GM19035 (cell line): ENCODE measurements at regions not wholly inside any gene's neighbourhood (a gene's known extent, or its start where the extent isn't known, plus 50 kb on each side); places are given as distances from the start of the nearest gene placed in this dataset.

ENCODE experiments used
- ATAC-seq: cut with Tn5 transposase; IDR thresholded peaks from one replicate; pipeline ENCODE4 v1.9.1; 2021; ENCODE audit not compliant: unreplicated experiment

- ATAC-seq: no peak
These were observed 577.5 kb downstream of the BCL11B start for GRCh38 chr14:98694541-98694940.

GRCh38 chr14:98695809-98696208 is 576.2 kb downstream of the BCL11B start:
- ATAC-seq: no peak

- no peak for ATAC-seq
These were observed 573.7 kb downstream of the BCL11B start for GRCh38 chr14:98698341-98698740.

- no peak for ATAC-seq
These were observed 571.2 kb downstream of the BCL11B start for GRCh38 chr14:98700748-98701147.

DNA sequence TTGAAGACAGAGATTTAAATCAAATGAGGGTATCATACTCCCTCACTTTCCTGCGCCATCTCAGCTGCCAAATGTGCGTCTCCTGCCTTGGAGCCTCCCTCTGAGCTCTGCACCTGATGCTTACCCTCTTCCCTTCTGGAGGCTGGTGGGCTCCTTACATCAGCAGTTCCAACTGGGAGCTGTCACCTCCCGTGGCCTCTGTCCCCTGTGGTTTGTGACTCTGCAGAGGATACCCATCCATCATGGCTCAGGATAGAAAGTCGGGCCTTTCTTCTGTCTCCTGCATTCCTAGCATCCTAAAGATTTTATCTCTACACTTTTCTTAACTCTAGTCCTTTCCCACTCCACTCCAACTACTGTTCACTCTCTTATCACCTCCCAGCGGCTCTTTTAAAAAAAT is 570.6 kb downstream of the BCL11B start:
- ATAC-seq: no peak

- no peak for ATAC-seq
These were observed 567.6 kb downstream of the BCL11B start for GRCh38 chr14:98704441-98704840.

DNA sequence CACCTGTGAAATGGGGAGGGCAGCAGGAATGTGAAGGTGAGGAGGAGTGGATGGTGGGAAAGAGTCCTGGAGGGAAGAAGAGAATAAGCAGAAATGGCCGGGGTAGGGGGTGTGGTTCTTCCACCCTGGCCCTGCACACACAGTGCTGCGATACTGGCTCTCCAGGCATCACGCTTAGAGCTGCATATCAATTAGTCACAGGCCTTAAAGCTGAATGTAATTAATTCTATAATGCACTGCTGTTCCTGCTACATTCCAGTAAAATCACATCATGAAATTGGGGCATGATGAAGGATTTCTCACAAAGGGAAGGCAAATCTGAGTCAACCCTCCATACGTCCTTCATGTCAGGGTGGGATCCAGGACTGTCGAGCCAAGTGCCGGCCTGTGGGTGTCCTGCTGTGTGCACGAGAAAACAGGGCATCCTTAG is 566.1 kb downstream of the BCL11B start:
- no peak for ATAC-seq

DNA sequence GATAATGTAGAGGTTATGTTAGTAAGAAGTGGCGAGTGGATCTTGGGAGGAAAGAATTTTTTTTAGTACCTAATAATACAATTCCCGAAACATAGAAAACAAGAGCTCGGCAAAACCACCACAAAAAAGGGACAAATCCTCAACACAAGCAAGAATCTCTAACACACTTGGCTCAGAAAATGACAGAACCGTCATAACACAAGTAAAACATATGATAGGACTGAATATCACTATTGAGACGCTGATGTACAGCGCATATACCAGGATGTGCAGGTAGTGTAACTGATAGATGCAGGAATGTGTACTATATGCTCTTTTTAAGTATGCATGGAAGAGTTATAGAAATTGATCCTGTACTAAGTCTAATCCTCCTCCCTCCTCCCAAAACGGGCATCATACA is 564.5 kb downstream of the BCL11B start:
- no peak for ATAC-seq

- no peak for ATAC-seq
These were observed 563.4 kb downstream of the BCL11B start for GRCh38 chr14:98708555-98708954.

DNA sequence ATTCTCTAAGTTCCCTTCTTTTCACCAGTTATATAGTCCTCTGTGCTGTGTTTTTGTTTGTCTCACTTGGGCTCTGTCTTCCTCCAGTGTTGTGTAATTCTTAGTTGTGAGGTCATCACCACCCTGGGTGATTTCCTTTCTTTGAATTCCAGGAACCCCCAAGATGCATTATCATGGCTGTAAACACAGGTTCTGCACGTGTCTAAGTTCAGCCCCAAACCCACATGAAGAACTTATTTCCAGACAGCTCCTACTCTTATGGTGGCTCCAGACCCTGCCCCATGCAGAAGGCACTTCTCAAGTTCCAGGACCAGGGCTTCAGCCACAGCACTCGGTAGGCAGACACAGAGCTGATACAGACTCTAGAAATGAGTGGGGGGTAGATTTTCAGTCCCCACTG is 560.5 kb downstream of the BCL11B start:
- ATAC-seq: no peak

GRCh38 chr14:98714626-98715425 is 557.2 kb downstream of the BCL11B start:
- no peak for ATAC-seq

GRCh38 chr14:98716133-98716532 is 555.9 kb downstream of the BCL11B start:
- ATAC-seq: no peak

DNA sequence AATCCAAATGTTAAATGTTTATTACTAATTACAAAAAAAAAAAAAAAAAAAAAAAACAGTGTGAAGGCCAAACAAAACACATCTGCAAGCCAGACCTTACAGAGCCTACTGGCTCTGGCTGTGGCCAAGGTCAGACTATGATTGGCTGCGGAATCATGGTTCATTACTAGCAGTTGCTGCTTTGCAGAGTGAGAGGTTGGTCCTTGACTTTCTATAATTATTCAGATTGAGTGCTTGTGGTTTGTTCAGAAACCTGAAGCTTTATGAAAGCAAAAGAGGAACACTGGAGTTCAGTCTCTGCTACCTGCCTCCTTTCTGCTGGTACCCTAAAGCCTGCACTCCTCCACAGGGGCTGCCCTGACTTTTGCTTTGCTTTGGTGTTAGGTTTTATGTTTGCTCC is 550.9 kb downstream of the BCL11B start:
- ATAC-seq: no peak

DNA sequence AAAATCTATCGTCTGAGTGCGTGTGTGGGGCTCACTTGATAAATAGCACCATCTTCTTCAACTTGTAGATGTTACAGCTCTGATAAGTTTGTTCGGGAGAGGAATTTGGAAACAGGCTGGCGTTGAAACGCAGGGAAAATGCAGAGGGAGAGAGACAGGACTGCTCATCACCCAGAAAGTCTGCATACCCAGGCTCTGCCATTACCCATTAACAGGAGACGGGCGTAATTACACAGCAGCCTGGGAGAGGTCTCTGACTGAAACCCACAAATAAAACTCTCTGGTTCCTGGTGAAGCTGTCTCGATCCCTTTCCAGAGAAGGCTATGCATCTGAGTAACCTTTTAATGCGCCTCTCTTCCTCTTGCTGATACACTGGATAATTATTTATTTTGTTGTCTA is 547.3 kb downstream of the BCL11B start:
- ATAC-seq: no peak

- ATAC-seq: no peak
These were observed 546.8 kb downstream of the BCL11B start for GRCh38 chr14:98725191-98725590.

DNA sequence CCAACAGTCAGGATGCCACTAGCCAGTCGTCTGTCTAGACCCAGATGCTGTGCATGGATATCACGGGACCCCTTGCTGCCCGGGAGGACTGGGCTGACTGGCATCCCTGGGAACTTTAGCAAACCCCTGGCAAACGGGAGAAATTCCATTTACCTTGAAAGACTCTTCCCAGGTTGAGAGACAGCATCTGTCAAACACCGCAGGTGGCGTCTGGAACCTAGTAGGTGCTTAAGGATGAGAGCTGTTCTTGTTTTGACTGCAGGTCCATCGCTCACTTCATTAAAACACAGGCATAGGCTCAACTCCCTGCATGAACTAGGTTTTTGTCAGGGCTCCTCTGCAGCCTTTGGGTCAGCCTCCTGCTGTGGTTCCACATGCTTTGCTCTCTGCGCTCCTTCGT is 546.3 kb downstream of the BCL11B start:
- ATAC-seq: no peak

DNA sequence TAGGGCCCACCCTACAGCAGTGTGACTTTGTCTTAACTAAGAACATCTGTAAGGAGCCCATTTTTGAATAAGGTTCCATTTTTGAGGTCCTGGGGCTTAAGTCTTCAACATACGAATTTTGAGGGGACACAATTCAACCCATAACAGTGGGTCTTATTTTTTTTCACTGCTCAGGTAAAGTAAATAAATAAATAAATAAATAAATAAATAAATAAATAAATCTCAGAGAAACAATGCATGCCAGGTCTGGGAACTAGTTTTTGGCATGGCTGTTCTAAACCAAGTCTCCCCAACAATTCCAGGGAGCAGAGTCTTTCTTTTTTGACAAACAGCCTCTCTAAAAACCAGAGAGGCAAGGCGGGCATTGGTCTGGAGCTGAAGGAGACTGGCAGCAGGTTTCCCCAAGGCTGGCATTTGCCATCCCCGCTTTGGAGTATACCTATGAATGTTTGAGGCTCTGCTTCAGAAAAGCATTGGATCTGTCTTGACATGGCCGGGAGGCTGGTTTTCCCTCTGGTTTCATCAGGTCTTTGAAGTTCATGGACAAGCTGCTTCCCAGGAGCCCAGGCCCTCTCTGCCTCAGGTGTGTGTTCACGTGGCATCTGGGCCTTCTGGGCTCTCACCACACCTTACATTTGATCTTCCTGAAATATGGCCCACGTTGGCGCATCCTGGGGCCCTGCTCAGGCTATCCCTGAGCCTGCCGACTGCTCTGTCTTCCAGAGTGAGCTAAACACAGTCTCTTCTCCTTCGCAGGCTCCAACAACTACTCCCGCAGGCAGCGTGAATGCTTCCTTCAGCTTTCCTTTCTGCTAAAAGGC is 545.2 kb downstream of the BCL11B start:
- ATAC-seq: no peak

- ATAC-seq: no peak
These were observed 544.0 kb downstream of the BCL11B start for GRCh38 chr14:98728024-98728423.

- no peak for ATAC-seq
These were observed 543.2 kb downstream of the BCL11B start for GRCh38 chr14:98728836-98729235.

- ATAC-seq: no peak
These were observed 540.7 kb downstream of the BCL11B start for GRCh38 chr14:98731286-98731685.

- ATAC-seq: no peak
These were observed 540.3 kb downstream of the BCL11B start for GRCh38 chr14:98731701-98732100.

DNA sequence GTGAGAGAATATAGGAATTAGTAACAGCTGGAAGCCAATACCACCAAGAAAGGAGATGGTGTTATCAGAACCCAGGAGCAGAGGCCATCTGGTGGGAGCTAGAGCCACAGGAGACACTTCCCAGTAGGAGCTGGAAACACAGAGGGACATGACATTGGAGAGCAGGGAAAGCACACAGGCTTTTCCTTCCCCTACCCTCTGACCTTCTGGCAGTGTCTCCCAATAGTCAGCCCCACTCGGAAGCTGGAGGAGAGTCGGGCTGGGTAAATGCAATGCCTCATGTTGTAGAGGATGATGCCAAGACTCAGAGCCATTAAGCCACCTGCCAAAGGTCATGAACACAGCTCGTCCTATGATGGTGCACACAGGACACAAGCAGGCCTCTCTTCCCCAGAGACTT is 538.5 kb downstream of the BCL11B start:
- no peak for ATAC-seq
